T47D (cell line): ENCODE measurements at regions not wholly inside any gene's neighbourhood (a gene's known extent, or its start where the extent isn't known, plus 50 kb on each side); places are given as distances from the start of the nearest gene placed in this dataset.
A peak's percentile ranks its signal among the peaks of the same experiment; 100 is the strongest.

Source experiments
- DNase-seq, 2 experiments: peaks; one replicate each; pipeline versions ENCODE4 v3.0.0 to v3.0.0-alpha.2; 2011 to 2012; ENCODE audit warnings: low read depth in 1 of 2, low spot score in 1 of 2
- JUND ChIP-seq: IDR thresholded peaks from 2 replicates; pipeline ENCODE4 v1.6.1; 2012; ENCODE audit warnings: low read depth
- in situ Hi-C: cut with HindIII; loops from 2 replicates; pipeline ENCODE4 v1.10.0; 2016; ENCODE audit warnings: low sequenced_read_pairs, low pct_unique_long_range_greater_than_20kb

- in situ Hi-C loops = no loop called here
- no peak for TF ChIP-seq JUND
- DNase-seq = no peak
These were observed 165.0 kb downstream of the HEPH start for GRCh38 chrX:66328950-66329596.

GRCh38 chrX:66360894-66361293 lies 196.8 kb downstream of the HEPH start:
- DNase-seq = no peak
- in situ Hi-C loops = no loop called here

GRCh38 chrX:66384722-66385121 lies 220.7 kb downstream of the HEPH start:
- no peak for DNase-seq
- no peak for TF ChIP-seq JUND
- in situ Hi-C loops = no loop called here

More at GRCh38 chrX:66360894-66361293, 196.8 kb downstream of the HEPH start:
- TF ChIP-seq JUND = no peak

GRCh38 chrX:66399273-66399672 lies 235.2 kb downstream of the HEPH start:
- in situ Hi-C loops = no loop called here
- TF ChIP-seq JUND = no peak
- no peak for DNase-seq

- TF ChIP-seq JUND = no peak
- in situ Hi-C loops = no loop called here
- no peak for DNase-seq
These were observed 236.7 kb downstream of the EDA2R start for GRCh38 chrX:66402165-66402564.

- in situ Hi-C loops = no loop called here
- peak in 1 of 2 experiments; percentile 0 for DNase-seq
- no peak for TF ChIP-seq JUND
These were observed 230.4 kb downstream of the EDA2R start for GRCh38 chrX:66408507-66408906.

- TF ChIP-seq JUND = no peak
- no peak for DNase-seq
- in situ Hi-C loops = no loop called here
These were observed 228.1 kb downstream of the EDA2R start for GRCh38 chrX:66410806-66411205.
